HL-60 (cell line): ENCODE measurements at regions not wholly inside any gene's neighbourhood (a gene's known extent, or its start where the extent isn't known, plus 50 kb on each side); places are given as distances from the start of the nearest gene placed in this dataset.

Experiments
- DNase-seq, 2 experiments: peaks; one replicate each; pipeline ENCODE4 v3.0.0-alpha.2; 2010 to 2020; ENCODE audit warnings: low read depth in 1 of 2, low spot score in 1 of 2
- H3K27ac ChIP-seq: fragments of 250-450 bp; sonication (Bioruptor Pico); replicated peaks from 2 replicates; pipeline ENCODE4 v1.5.1; 2020; ENCODE audit warnings: mild to moderate bottlenecking, moderate library complexity
- H3K27me3 ChIP-seq: fragments of 250-450 bp; sonication (Bioruptor Pico); 2 replicates; pipeline ENCODE4 v1.5.1; 2021; ENCODE audit warnings: mild to moderate bottlenecking, moderate library complexity; ENCODE audit not compliant: insufficient read depth, poor library complexity, severe bottlenecking
- H3K4me3 ChIP-seq: replicated peaks from 2 replicates; pipeline ENCODE4 v1.5.1; 2011; ENCODE audit warnings: mild to moderate bottlenecking, control low read depth, low read length; ENCODE audit not compliant: insufficient read depth
- CTCF ChIP-seq: IDR thresholded peaks from one replicate; pipeline ENCODE4 v1.5.1; 2011; ENCODE audit warnings: low read length, control low read depth, inconsistent platforms; ENCODE audit not compliant: insufficient read depth
- GABPA ChIP-seq: IDR thresholded peaks from 2 replicates; pipeline ENCODE4 v1.6.1; 2012; ENCODE audit warnings: low read depth
- POLR2AphosphoS5 ChIP-seq: IDR thresholded peaks from 2 replicates; pipeline ENCODE4 v1.6.1; 2012; ENCODE audit warnings: low read depth
- REST ChIP-seq: IDR thresholded peaks from 2 replicates; pipeline ENCODE4 v1.6.1; 2012; ENCODE audit warnings: low read depth; ENCODE audit not compliant: insufficient replicate concordance
- SPI1 ChIP-seq: IDR thresholded peaks from 2 replicates; pipeline ENCODE4 v1.6.1; 2012; ENCODE audit warnings: low read depth, mild to moderate bottlenecking, borderline replicate concordance

- no peak for TF ChIP-seq REST
- no peak for TF ChIP-seq CTCF
- TF ChIP-seq GABPA: no peak
- no peak for TF ChIP-seq SPI1
- no peak for TF ChIP-seq POLR2AphosphoS5
- H3K27ac ChIP-seq: no peak overlapping the region
- no peak for DNase-seq
- H3K27me3 ChIP-seq: no peaks in the 10 kb centered on the region
- H3K4me3 ChIP-seq: no peak overlapping the region
Measured at GRCh38 chr15:96966554-96966953, 636.1 kb downstream of the NR2F2 start.

GRCh38 chr15:96969732-96970710, 639.5 kb downstream of the NR2F2 start:
- TF ChIP-seq CTCF: no peak
- Histone ChIP-seq H3K4me3 (no peak overlapping the region), H3K27ac (no peak overlapping the region), H3K27me3 (no peaks in the 10 kb centered on the region)
- no peak for DNase-seq

GRCh38 chr15:96972201-96972600, 641.7 kb downstream of the NR2F2 start:
- DNase-seq: no peak
- Histone ChIP-seq H3K4me3 (no peak overlapping the region), H3K27ac (no peak overlapping the region), H3K27me3 (no peaks in the 10 kb centered on the region)
- TF ChIP-seq REST (no peak), POLR2AphosphoS5 (no peak), GABPA (no peak), CTCF (no peak), SPI1 (no peak)
